Right lobe of liver (tissue), 6 donors: ENCODE measurements at regions not wholly inside any gene's neighbourhood (a gene's known extent, or its start where the extent isn't known, plus 50 kb on each side); places are given as distances from the start of the nearest gene placed in this dataset.
"Not testable (repeated sequence)": the region's sequence is repeated elsewhere in the genome, so short reads cannot be mapped to it uniquely, and the experiment has no call there.

Experiments
- ATAC-seq, 4 donors: fragments of 200-7000 bp; cut with Tn5 transposase; one replicate each; pipeline ENCODE4 v1.9.1; 2020; ENCODE audit warnings: mild to moderate bottlenecking in 4 of 4, moderate library complexity in 4 of 4
- DNase-seq, 3 donors: peaks; one replicate each; pipeline ENCODE4 v3.0.0-alpha.2; 2020
- H3K27ac ChIP-seq, 3 donors: fragments of 200-600 bp; one replicate each; pipeline ENCODE4 v1.8.0; 2022
- H3K27me3 ChIP-seq, 2 donors: fragments of 200-600 bp; one replicate each; pipeline ENCODE4 v1.8.0; 2022
- H3K36me3 ChIP-seq, 4 donors: fragments of 200-600 bp; sonication (generic) in 1 of 4; one replicate each; pipeline versions ENCODE4 v1.5.1 to v1.8.0; 2017 to 2022; ENCODE audit warnings: control low read depth in 1 of 4
- H3K4me1 ChIP-seq, 4 donors: fragments of 200-600 bp; sonication (generic) in 1 of 4; one replicate each; pipeline versions ENCODE4 v1.5.1 to v1.8.0; 2017 to 2022; ENCODE audit warnings: control low read depth in 1 of 4
- H3K4me3 ChIP-seq, 3 donors: fragments of 200-600 bp; one replicate each; pipeline ENCODE4 v1.8.0; 2022
- H3K9me3 ChIP-seq, 4 donors: fragments of 200-600 bp; sonication (generic) in 1 of 4; one replicate each; pipeline versions ENCODE4 v1.5.1 to v1.8.0; 2017 to 2022; ENCODE audit warnings: control low read depth in 1 of 4
- POLR2A ChIP-seq: fragments of 450-650 bp; IDR thresholded peaks from one replicate; pipeline ENCODE4 v1.6.1; 2017; ENCODE audit warnings: antibody characterized with exemption, mild to moderate bottlenecking
- WGBS: methylation state at CpG from one replicate; pipeline ENCODE4 v1.1.6; 2018; ENCODE audit warnings: low coverage, low lambda C conversion rate; ENCODE audit not compliant: insufficient coverage; ENCODE audit errors: missing lambda C conversion rate; 5-methylcytosine and 5-hydroxymethylcytosine counted together
- intact Hi-C, 2 donors: fragments of 100-400 bp; cut with DNase I; formaldehyde crosslinking; loops; one replicate each; pipeline versions ENCODE4 v1.11.2 to v1.14.1; 2022
- TF ChIP-seq, protein P1 (sequence below), 4 donors: fragments of 200-600 bp in 3 of 4; fragments of 450-650 bp in 1 of 4; IDR thresholded peaks; one replicate each; pipeline versions ENCODE4 v1.5.1 to v1.8.0; 2016 to 2022; ENCODE audit warnings: antibody characterized with exemption in 4 of 4, mild to moderate bottlenecking in 2 of 4
- donor health status: DM: no; HTN: yes; CAD: no.
- donor health status: DM: no; HTN: no; CAD: no.
- donor health status: DM: no; HTN: no; CAD: no.
- donor health status: DM: no; HTN: yes; CAD: no.
- donor health status: DM: no; HTN: yes; CAD: no.

GRCh38 chr9:117932585-117932984 lies 228.4 kb downstream of the TLR4 start:
- DNase-seq (no peak), ATAC-seq (no peak)
- Histone ChIP-seq H3K4me3 (no peak overlapping the region), H3K9me3 (no peaks in the 10 kb centered on the region), H3K27ac (no peak overlapping the region), H3K36me3 (no peaks in the 10 kb centered on the region), H3K27me3 (no peaks in the 10 kb centered on the region), H3K4me1 (peaks cover 0 to 15% (median 0%) of the 10 kb centered on the region in 4 donors)
- 63% methylated on average over 4 of the region's 4 CpGs for WGBS
- TF ChIP-seq, protein P1, sequence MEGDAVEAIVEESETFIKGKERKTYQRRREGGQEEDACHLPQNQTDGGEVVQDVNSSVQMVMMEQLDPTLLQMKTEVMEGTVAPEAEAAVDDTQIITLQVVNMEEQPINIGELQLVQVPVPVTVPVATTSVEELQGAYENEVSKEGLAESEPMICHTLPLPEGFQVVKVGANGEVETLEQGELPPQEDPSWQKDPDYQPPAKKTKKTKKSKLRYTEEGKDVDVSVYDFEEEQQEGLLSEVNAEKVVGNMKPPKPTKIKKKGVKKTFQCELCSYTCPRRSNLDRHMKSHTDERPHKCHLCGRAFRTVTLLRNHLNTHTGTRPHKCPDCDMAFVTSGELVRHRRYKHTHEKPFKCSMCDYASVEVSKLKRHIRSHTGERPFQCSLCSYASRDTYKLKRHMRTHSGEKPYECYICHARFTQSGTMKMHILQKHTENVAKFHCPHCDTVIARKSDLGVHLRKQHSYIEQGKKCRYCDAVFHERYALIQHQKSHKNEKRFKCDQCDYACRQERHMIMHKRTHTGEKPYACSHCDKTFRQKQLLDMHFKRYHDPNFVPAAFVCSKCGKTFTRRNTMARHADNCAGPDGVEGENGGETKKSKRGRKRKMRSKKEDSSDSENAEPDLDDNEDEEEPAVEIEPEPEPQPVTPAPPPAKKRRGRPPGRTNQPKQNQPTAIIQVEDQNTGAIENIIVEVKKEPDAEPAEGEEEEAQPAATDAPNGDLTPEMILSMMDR (IDR thresholded peaks at IDR 0.05) = no peak
- TF ChIP-seq POLR2A = no peak
- intact Hi-C loops = no loop called here

DNA sequence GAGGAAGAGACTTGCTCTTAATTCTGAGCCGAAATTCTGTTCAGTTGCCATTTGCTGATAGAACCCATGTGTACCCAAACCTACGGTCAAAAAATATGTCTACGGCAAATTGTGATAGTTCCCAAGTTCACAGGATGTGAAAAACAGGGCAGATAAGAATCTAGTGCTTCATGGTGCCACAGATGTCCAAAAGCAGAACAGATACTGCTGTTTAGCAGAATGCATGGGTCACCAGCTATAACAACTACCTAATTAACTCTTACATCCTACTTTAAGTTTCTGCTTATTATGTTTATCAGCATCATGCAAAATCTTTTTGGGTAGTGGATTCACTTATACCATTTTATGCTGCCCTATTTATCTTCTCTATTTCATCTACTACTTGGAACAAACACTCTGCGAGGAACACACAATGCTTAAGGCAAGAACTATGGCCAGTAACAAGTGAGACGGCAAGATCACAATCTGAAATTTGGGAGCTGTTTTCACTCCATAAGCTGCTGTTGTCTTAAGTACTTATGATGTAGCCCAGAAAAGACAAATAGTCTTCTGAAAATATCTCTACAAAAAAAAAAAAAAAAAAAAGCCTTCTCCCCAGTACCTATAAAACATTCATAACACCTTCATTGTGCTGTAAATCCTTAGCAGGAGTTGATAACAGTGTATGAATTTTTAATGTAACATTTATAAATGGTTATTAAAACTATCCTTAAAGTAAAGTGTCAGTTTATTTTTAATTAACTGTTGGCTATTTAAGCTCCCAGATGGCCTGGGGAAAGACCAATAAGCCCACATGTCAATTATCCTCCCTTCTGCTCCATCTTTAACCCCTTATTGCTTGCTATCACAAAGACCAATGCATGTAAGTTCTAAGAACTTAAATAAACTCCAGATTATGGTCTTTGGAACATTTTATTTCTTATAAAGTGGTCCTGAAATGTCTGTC lies 232.3 kb downstream of the TLR4 start:
- Histone ChIP-seq H3K36me3 (no peaks in the 10 kb centered on the region), H3K27me3 (no peaks in the 10 kb centered on the region), H3K27ac (no peak overlapping the region), H3K4me3 (no peak overlapping the region), H3K9me3 (no peaks in the 10 kb centered on the region), H3K4me1 (no peaks in the 10 kb centered on the region)
- TF ChIP-seq, protein P1 (IDR thresholded peaks at IDR 0.05) = no peak
- no peak for TF ChIP-seq POLR2A
- DNase-seq (no peak), ATAC-seq (peak in 2 of 4 donors; percentile 25 to 65)
- intact Hi-C loops = no loop called here
- 43% methylated on average over 5 of the region's 5 CpGs for WGBS

GRCh38 chr9:117938086-117938485 lies 233.9 kb downstream of the TLR4 start:
- intact Hi-C loops = no loop called here
- Histone ChIP-seq H3K36me3 (no peaks in the 10 kb centered on the region), H3K4me1 (no peaks in the 10 kb centered on the region), H3K4me3 (no peak overlapping the region), H3K9me3 (no peaks in the 10 kb centered on the region), H3K27ac (no peak overlapping the region), H3K27me3 (no peaks in the 10 kb centered on the region)
- WGBS = 83% methylated on average over 2 of the region's 2 CpGs
- TF ChIP-seq, protein P1 (IDR thresholded peaks at IDR 0.05) = no peak
- TF ChIP-seq POLR2A = no peak
- ATAC-seq (no peak), DNase-seq (no peak)

GRCh38 chr9:117938896-117939295 lies 234.7 kb downstream of the TLR4 start:
- no peaks in the 10 kb centered on the region for H3K36me3 ChIP-seq
- TF ChIP-seq, protein P1 (IDR thresholded peaks at IDR 0.05) = no peak
- no peak for TF ChIP-seq POLR2A
- intact Hi-C loops = no loop called here
- no peaks in the 10 kb centered on the region for H3K27me3 ChIP-seq
- H3K9me3 ChIP-seq = no peaks in the 10 kb centered on the region
- H3K4me1 ChIP-seq = no peaks in the 10 kb centered on the region
- ATAC-seq (no peak), DNase-seq (no peak)
- WGBS = 67% methylated on average over 4 of the region's 4 CpGs
- H3K27ac ChIP-seq = no peak overlapping the region
- H3K4me3 ChIP-seq = no peak overlapping the region

- H3K36me3 ChIP-seq, H3K4me1 ChIP-seq, DNase-seq, H3K4me3 ChIP-seq, H3K27me3 ChIP-seq, H3K9me3 ChIP-seq, intact Hi-C loops, H3K27ac ChIP-seq, ATAC-seq: not testable (repeated sequence)
- WGBS = 46% methylated on average over 3 of the region's 3 CpGs
These were observed 240.5 kb downstream of the TLR4 start for GRCh38 chr9:117944750-117945149.
